HFF-Myc (cell line): ENCODE measurements at regions not wholly inside any gene's neighbourhood (a gene's known extent, or its start where the extent isn't known, plus 50 kb on each side); places are given as distances from the start of the nearest gene placed in this dataset.

ENCODE experiments used
- DNase-seq: peaks from one replicate; pipeline ENCODE4 v3.0.0-alpha.2; 2011; ENCODE audit warnings: low read depth; ENCODE audit errors: extremely low read depth
- H3K4me3 ChIP-seq: replicated peaks from 2 replicates; pipeline ENCODE4 v1.5.1; 2011; ENCODE audit warnings: low read depth, mild to moderate bottlenecking, control low read depth, low read length
- TF ChIP-seq, protein P1 (sequence below): IDR thresholded peaks from 2 replicates; pipeline ENCODE4 v1.5.1; 2012; ENCODE audit warnings: mild to moderate bottlenecking, low read depth, low read length, control low read depth; ENCODE audit errors: missing control alignments

GRCh38 chrX:16476009-16476408 is 173.9 kb upstream of the S100G start:
- TF ChIP-seq, protein P1, sequence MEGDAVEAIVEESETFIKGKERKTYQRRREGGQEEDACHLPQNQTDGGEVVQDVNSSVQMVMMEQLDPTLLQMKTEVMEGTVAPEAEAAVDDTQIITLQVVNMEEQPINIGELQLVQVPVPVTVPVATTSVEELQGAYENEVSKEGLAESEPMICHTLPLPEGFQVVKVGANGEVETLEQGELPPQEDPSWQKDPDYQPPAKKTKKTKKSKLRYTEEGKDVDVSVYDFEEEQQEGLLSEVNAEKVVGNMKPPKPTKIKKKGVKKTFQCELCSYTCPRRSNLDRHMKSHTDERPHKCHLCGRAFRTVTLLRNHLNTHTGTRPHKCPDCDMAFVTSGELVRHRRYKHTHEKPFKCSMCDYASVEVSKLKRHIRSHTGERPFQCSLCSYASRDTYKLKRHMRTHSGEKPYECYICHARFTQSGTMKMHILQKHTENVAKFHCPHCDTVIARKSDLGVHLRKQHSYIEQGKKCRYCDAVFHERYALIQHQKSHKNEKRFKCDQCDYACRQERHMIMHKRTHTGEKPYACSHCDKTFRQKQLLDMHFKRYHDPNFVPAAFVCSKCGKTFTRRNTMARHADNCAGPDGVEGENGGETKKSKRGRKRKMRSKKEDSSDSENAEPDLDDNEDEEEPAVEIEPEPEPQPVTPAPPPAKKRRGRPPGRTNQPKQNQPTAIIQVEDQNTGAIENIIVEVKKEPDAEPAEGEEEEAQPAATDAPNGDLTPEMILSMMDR = no peak
- no peak overlapping the region for H3K4me3 ChIP-seq
- no peak for DNase-seq

GRCh38 chrX:16476692-16477091 is 173.3 kb upstream of the S100G start:
- DNase-seq = no peak
- TF ChIP-seq, protein P1 = no peak
- no peak overlapping the region for H3K4me3 ChIP-seq

GRCh38 chrX:16479206-16479869 is 170.6 kb upstream of the S100G start:
- no peak overlapping the region for H3K4me3 ChIP-seq
- no peak for DNase-seq

GRCh38 chrX:16480049-16480448 is 169.9 kb upstream of the S100G start:
- no peak overlapping the region for H3K4me3 ChIP-seq
- TF ChIP-seq, protein P1 = no peak
- DNase-seq = no peak

More at GRCh38 chrX:16479206-16479869, 170.6 kb upstream of the S100G start:
- TF ChIP-seq, protein P1 = no peak

GRCh38 chrX:16484338-16484737 is 165.6 kb upstream of the S100G start:
- TF ChIP-seq, protein P1 = no peak
- H3K4me3 ChIP-seq = no peak overlapping the region
- peak; percentile 67 for DNase-seq

DNA sequence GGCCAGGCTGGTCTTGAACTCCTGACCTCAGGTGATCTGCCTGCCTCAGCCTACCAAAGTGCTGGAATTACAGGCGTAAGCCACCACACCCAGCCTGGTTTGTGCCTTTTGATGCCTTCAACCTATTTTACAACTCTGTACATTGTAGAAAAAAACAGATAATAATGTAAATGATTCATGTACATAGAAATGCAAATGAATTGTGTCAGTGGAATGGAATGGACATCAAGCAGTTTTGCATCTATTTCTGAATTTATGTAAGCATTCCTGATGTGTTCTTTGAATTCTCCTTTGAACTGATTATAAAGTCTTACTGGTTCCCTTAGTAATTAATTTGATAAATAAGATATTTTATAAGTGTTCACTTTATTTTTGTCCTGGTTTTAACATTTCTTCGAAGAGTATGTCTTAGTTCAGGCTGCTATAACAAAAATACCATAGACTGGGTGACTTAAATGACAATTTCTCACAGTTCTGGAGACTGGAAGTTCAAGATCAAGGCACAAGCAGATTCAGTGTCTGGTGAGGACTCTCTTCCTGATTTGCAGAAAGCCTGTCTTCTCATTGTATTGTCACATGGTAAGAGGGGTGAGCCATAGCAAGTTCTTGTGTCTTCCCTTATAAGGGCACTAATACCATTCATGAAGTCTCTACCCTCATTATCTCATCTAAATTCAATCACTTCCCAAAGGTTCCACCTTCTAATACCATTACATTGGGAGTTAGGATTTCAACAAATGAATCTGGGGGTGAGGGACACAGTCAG is 162.2 kb upstream of the S100G start:
- no peak for DNase-seq
- TF ChIP-seq, protein P1 = no peak
- no peak overlapping the region for H3K4me3 ChIP-seq
